NCI-H2081 treated with DMSO at 0.1 percent for 48 hours (cell line): ENCODE measurements at regions not wholly inside any gene's neighbourhood (a gene's known extent, or its start where the extent isn't known, plus 50 kb on each side); places are given as distances from the start of the nearest gene placed in this dataset.
"Not testable (repeated sequence)": the region's sequence is repeated elsewhere in the genome, so short reads cannot be mapped to it uniquely, and the experiment has no call there.

ENCODE experiments used
- DNase-seq: peaks from one replicate; lab custom pipeline; 2025; lab: John Stamatoyannopoulos, UW

GRCh38 chr13:88717946-88718345, 1046.8 kb downstream of the SLITRK5 start:
- DNase-seq, result no peak

GRCh38 chr13:88718781-88719180, 1047.6 kb downstream of the SLITRK5 start:
- DNase-seq, result no peak

- DNase-seq, result no peak
Observed at GRCh38 chr13:88726075-88726474, 1054.9 kb downstream of the SLITRK5 start.

- DNase-seq, result not testable (repeated sequence)
Observed at GRCh38 chr13:88727236-88727635, 1056.1 kb downstream of the SLITRK5 start.

GRCh38 chr13:88729605-88730004, 1058.4 kb downstream of the SLITRK5 start:
- DNase-seq, result no peak

GRCh38 chr13:88736026-88736425, 1064.9 kb downstream of the SLITRK5 start:
- DNase-seq, result no peak

GRCh38 chr13:88739195-88739594, 1068.0 kb downstream of the SLITRK5 start:
- DNase-seq, result no peak

- DNase-seq, result no peak
Observed at GRCh38 chr13:88744289-88744688, 1073.1 kb downstream of the SLITRK5 start.

- no peak for DNase-seq
Observed at GRCh38 chr13:88745011-88745410, 1073.8 kb downstream of the SLITRK5 start.

GRCh38 chr13:88752041-88752440, 1080.9 kb downstream of the SLITRK5 start:
- no peak for DNase-seq

GRCh38 chr13:88754141-88754540, 1083.0 kb downstream of the SLITRK5 start:
- no peak for DNase-seq

GRCh38 chr13:88761145-88761544, 1090.0 kb downstream of the SLITRK5 start:
- no peak for DNase-seq

GRCh38 chr13:88764103-88764502, 1092.9 kb downstream of the SLITRK5 start:
- DNase-seq, result no peak

GRCh38 chr13:88800505-88800904, 1129.3 kb downstream of the SLITRK5 start:
- no peak for DNase-seq

- DNase-seq, result no peak
Observed at GRCh38 chr13:88801361-88801760, 1130.2 kb downstream of the SLITRK5 start.

GRCh38 chr13:88802886-88803285, 1131.7 kb downstream of the SLITRK5 start:
- no peak for DNase-seq

- DNase-seq, result no peak
Observed at GRCh38 chr13:88806438-88806837, 1135.3 kb downstream of the SLITRK5 start.

GRCh38 chr13:88817560-88817959, 1146.4 kb downstream of the SLITRK5 start:
- no peak for DNase-seq

- no peak for DNase-seq
Observed at GRCh38 chr13:88823114-88823513, 1151.9 kb downstream of the SLITRK5 start.

- no peak for DNase-seq
Observed at GRCh38 chr13:88824218-88824617, 1153.0 kb downstream of the SLITRK5 start.

GRCh38 chr13:88840085-88840484, 1168.9 kb downstream of the SLITRK5 start:
- no peak for DNase-seq

GRCh38 chr13:88852293-88852692, 1181.1 kb downstream of the SLITRK5 start:
- DNase-seq, result not testable (repeated sequence)

- peak; percentile 44 for DNase-seq
Observed at GRCh38 chr13:88857256-88857655, 1186.1 kb downstream of the SLITRK5 start.

GRCh38 chr13:88862095-88862620, 1191.0 kb downstream of the SLITRK5 start:
- peak; percentile 91 for DNase-seq

- DNase-seq, result no peak
Observed at GRCh38 chr13:88863116-88863515, 1191.9 kb downstream of the SLITRK5 start.
